ENCODE measurements at regions not wholly inside any gene's neighbourhood (a gene's known extent, or its start where the extent isn't known, plus 50 kb on each side); places are given as distances from the start of the nearest gene placed in this dataset.

- TF ChIP-seq EZH2phosphoT487 (IDR thresholded peaks at IDR 0.05; ENCODE audit: insufficient read depth, low read depth), result no peak
- TF ChIP-seq EZH2 (IDR thresholded peaks at IDR 0.05; ENCODE audit: insufficient read depth, poor library complexity, severe bottlenecking), result no peak
Measured at GRCh38 chr22:48677168-48677520, 1150.5 kb downstream of the BRD1 start.
